ENCODE measurements at regions not wholly inside any gene's neighbourhood (a gene's known extent, or its start where the extent isn't known, plus 50 kb on each side); places are given as distances from the start of the nearest gene placed in this dataset.
A peak's percentile ranks its signal among the peaks of the same experiment; 100 is the strongest.
"Not testable (repeated sequence)": the region's sequence is repeated elsewhere in the genome, so short reads cannot be mapped to it uniquely, and the experiment has no call there.

DNA sequence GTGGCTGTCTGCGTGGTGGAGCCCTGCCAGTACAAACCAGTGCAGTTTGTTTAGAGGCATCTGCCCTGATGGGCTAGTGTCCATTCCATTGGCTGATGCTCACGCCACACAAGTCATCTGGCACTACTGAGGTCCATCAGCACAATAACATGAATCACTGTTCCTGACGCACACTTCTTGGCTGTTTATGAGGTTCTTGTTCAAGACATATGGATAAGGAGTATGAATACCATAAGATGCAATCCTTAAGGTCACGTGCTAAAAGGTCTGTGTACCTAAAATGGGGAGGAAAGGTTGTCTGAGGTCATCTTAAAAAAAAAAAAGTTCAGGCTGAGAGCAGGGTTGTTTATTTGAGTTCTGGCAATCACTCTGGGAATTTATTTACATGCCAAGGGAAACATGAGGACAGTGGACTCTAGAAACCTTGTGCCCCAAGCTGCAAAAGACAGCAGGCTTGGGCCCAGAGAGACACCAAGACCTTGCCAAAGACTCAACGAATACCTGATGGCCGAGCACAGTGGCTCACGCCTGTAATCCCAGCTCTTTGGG is 54.1 kb upstream of the SHLD1 start:
- Histone ChIP-seq H3K9me3 (replicated peaks; ENCODE audit: control insufficient read depth, low read depth, low read length) (no peaks in the 10 kb centered on the region), H3K36me3 (ENCODE audit: control insufficient read depth, insufficient read depth, low read length) (no peaks in the 10 kb centered on the region), H3K27ac (ENCODE audit: low read length) (no peak overlapping the region), H3K27me3 (ENCODE audit: control insufficient read depth, insufficient read depth, low read length) (no peaks in the 10 kb centered on the region), H3K4me1 (ENCODE audit: control insufficient read depth, insufficient read depth, low read length) (no peaks in the 10 kb centered on the region), H3K4me3 (ENCODE audit: low read length) (no peak overlapping the region)
- no peak for DNase-seq
- 83% methylated on average over 4 of the region's 7 CpGs for WGBS (ENCODE audit: insufficient coverage)

DNA sequence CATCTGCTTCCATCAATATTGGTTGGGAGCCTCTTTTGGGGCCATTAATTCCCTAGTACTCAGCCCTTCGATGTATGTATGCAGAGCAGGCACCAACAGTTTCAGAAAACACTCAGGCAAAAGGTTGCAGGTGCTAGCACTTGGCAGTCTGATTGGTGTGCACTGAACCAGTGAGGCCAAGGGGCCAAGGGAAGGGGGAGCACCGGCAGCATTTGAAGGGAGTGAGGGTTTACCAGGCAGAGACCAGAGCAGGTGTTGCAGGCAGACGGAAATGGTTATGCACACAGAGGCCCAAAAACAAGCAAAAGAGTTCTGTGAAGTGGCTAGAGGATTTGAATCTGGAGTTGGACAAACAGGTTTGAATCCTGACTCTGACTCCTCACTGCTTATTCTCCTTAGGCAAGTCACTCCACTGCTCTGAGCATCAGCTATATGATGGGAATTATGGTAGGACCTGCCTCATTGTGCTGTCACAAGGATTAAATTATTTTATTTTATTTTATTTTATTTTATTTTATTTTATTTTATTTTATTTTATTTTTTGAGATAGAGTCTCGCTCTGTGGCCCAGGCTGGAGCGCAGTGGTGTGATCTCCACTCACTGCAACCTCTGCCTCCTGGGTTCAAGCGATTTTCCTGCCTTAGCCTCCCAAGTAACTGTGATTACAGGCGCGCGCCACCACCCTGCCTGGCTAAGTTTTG is 58.1 kb upstream of the SHLD1 start:
- H3K27me3 ChIP-seq (ENCODE audit: control insufficient read depth, insufficient read depth, low read length), result no peaks in the 10 kb centered on the region
- no peak for DNase-seq
- no peak overlapping the region for H3K4me3 ChIP-seq (ENCODE audit: low read length)
- WGBS (ENCODE audit: insufficient coverage), result 32% methylated on average over 3 of the region's 9 CpGs
- H3K9me3 ChIP-seq (replicated peaks; ENCODE audit: control insufficient read depth, low read depth, low read length), result no peaks in the 10 kb centered on the region
- H3K36me3 ChIP-seq (ENCODE audit: control insufficient read depth, insufficient read depth, low read length), result no peaks in the 10 kb centered on the region
- H3K27ac ChIP-seq (ENCODE audit: low read length), result no peak overlapping the region
- no peaks in the 10 kb centered on the region for H3K4me1 ChIP-seq (ENCODE audit: control insufficient read depth, insufficient read depth, low read length)

DNA sequence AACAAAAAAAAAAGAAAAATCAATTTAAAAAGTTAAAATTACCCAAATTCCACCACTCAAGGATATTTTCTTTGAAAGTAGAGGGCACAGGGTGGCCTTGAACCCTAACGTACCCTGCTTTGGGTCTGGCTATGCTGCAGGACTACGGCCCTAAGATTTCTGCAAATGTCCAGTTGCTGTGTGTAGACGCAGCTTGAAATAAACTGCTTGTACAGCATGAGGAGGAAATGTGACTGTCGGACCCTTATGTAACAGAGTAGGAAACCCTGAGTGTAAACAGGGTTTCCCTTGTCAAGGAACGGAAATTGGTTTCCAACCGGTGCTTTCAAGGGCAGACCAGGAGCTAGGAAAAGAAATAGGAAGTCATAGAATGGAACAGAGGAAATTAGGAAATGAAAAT is 60.7 kb upstream of the SHLD1 start:
- no peaks in the 10 kb centered on the region for H3K9me3 ChIP-seq (replicated peaks; ENCODE audit: control insufficient read depth, low read depth, low read length)
- no peaks in the 10 kb centered on the region for H3K36me3 ChIP-seq (ENCODE audit: control insufficient read depth, insufficient read depth, low read length)
- 69% methylated on average over 5 of the region's 6 CpGs for WGBS (ENCODE audit: insufficient coverage)
- H3K27ac ChIP-seq (ENCODE audit: low read length), result peak overlapping the region; percentile 22
- H3K4me3 ChIP-seq (ENCODE audit: low read length), result no peak overlapping the region
- no peaks in the 10 kb centered on the region for H3K27me3 ChIP-seq (ENCODE audit: control insufficient read depth, insufficient read depth, low read length)
- peak; percentile 62 for DNase-seq
- no peaks in the 10 kb centered on the region for H3K4me1 ChIP-seq (ENCODE audit: control insufficient read depth, insufficient read depth, low read length)

DNA sequence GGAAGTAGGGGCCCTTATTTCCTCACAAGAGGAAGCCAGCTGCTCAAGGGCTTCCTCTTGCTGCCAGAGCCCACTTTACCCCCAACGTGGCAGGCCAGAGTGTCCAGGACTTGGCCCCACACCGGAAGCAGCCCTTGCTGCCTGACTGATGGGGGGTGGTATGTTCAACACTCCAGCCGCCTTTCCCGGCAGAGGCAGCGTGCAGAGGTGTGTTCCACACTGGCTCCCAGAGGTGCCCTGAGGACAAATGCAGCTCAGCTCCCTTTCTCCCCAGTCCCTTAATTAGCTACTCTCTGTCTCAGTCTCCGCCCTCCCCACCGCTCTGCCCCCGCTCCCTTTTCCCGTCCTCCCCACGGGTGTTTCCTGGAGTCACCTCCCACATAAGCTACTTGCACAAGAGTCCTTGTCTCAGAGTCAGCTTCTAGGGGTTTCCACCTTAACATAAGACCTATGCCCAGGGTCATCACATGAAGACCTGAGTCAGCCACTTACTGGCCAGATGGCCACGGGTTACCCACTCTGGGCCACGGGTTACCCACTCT is 61.7 kb upstream of the SHLD1 start:
- peak; percentile 29 for DNase-seq
- Histone ChIP-seq H3K27ac (ENCODE audit: low read length) (peak overlapping the region; percentile 57), H3K36me3 (ENCODE audit: control insufficient read depth, insufficient read depth, low read length) (no peaks in the 10 kb centered on the region), H3K27me3 (ENCODE audit: control insufficient read depth, insufficient read depth, low read length) (no peaks in the 10 kb centered on the region), H3K9me3 (replicated peaks; ENCODE audit: control insufficient read depth, low read depth, low read length) (no peaks in the 10 kb centered on the region), H3K4me3 (ENCODE audit: low read length) (no peak overlapping the region), H3K4me1 (ENCODE audit: control insufficient read depth, insufficient read depth, low read length) (no peaks in the 10 kb centered on the region)
- 45% methylated on average over 7 of the region's 12 CpGs for WGBS (ENCODE audit: insufficient coverage)

DNA sequence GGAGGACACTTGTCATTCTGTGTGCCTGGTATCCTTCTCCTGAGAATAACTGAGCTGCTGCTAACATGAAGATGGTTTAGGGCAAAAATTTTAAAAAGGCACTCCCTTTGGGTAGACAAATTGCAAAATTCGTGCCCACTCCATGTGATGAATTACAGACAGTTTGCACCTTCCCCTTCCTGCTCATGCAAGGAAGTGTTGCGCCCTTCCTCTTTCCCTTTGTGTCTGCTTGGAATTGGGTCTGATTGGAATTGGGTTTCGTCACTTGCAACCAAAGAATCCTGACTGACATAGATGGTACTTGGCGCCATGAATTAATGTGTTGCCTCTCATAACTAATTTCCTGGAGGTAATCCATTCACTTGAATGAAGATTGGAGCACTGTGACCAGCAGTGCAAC is 62.3 kb upstream of the SHLD1 start:
- Histone ChIP-seq H3K4me3 (ENCODE audit: low read length) (no peak overlapping the region), H3K27me3 (ENCODE audit: control insufficient read depth, insufficient read depth, low read length) (no peaks in the 10 kb centered on the region), H3K4me1 (ENCODE audit: control insufficient read depth, insufficient read depth, low read length) (no peaks in the 10 kb centered on the region), H3K27ac (ENCODE audit: low read length) (no peak overlapping the region), H3K9me3 (replicated peaks; ENCODE audit: control insufficient read depth, low read depth, low read length) (no peaks in the 10 kb centered on the region), H3K36me3 (ENCODE audit: control insufficient read depth, insufficient read depth, low read length) (no peaks in the 10 kb centered on the region)
- 100% methylated on average over 1 of the region's 4 CpGs for WGBS (ENCODE audit: insufficient coverage)
- peak; percentile 18 for DNase-seq

DNA sequence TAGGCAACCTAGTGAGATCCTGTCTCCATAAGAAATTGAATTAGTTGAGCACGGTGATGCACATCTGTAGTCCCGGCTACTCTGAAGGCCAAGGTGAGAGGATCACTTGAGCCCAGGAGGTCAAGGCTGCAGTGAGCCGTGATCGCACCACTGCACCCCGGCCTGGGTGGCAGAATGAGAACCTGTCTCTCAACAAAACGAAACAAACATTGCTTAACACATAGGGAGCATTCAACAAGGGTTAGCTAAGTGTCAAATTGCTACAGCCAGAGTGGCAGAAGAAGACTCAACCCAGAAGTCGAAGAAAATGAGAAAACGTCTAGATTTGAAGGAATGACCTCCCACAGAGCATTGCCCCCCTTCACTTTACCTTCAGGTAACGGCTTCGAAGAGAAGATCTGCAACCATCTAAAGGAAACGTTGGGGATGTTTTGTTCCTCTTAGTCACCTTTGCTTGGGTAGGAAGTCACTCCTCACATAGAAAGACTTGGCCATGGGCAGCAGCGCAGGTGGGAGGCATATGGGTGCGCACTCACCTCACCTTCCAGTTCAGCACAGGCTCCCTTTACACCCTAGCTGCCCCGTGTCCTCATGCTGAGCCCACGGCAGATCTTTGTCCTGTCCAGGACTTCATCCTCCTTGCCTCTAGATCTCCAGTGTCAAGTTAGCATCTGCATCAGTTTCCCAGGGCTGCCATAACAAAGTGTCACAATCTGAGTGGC is 63.7 kb upstream of the SHLD1 start:
- Histone ChIP-seq H3K9me3 (replicated peaks; ENCODE audit: control insufficient read depth, low read depth, low read length) (no peaks in the 10 kb centered on the region), H3K4me3 (ENCODE audit: low read length) (no peak overlapping the region), H3K27ac (ENCODE audit: low read length) (no peak overlapping the region), H3K4me1 (ENCODE audit: control insufficient read depth, insufficient read depth, low read length) (no peaks in the 10 kb centered on the region), H3K27me3 (ENCODE audit: control insufficient read depth, insufficient read depth, low read length) (no peaks in the 10 kb centered on the region), H3K36me3 (ENCODE audit: control insufficient read depth, insufficient read depth, low read length) (no peaks in the 10 kb centered on the region)
- 85% methylated on average over 8 of the region's 15 CpGs for WGBS (ENCODE audit: insufficient coverage)
- no peak for DNase-seq

DNA sequence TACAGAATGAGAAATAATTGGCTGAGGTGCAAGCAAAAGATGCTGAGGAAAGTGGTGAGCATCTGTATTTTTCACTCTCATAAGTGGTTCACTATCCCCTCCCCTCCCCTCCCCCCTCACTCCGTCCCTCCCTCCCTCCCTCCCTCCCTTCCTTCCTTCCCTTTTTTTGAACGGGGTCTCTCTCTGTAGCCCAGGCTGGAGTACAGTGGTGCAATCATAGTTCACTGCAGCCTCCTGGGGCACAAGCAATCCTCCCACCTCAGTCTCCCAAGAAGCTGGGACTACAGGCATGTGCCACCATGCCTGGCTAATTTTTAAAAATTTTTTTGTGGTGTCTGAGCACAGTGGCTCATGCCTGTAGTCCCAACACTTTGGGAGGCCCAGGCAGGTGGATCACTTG is 67.6 kb upstream of the SHLD1 start:
- H3K36me3 ChIP-seq (ENCODE audit: control insufficient read depth, insufficient read depth, low read length); DNase-seq; H3K4me3 ChIP-seq (ENCODE audit: low read length); H3K27me3 ChIP-seq (ENCODE audit: control insufficient read depth, insufficient read depth, low read length); H3K9me3 ChIP-seq (replicated peaks; ENCODE audit: control insufficient read depth, low read depth, low read length); H3K4me1 ChIP-seq (ENCODE audit: control insufficient read depth, insufficient read depth, low read length); H3K27ac ChIP-seq (ENCODE audit: low read length): not testable (repeated sequence)
- WGBS (ENCODE audit: insufficient coverage), result 20% methylated on average over 1 of the region's 2 CpGs

GRCh38 chr20:5680192-5680591 is 69.4 kb upstream of the GPCPD1 start:
- H3K4me3 ChIP-seq (ENCODE audit: low read length), result no peak overlapping the region
- H3K4me1 ChIP-seq (ENCODE audit: control insufficient read depth, insufficient read depth, low read length), result no peaks in the 10 kb centered on the region
- H3K9me3 ChIP-seq (replicated peaks; ENCODE audit: control insufficient read depth, low read depth, low read length), result no peaks in the 10 kb centered on the region
- DNase-seq, result no peak
- H3K27me3 ChIP-seq (ENCODE audit: control insufficient read depth, insufficient read depth, low read length), result no peaks in the 10 kb centered on the region
- H3K36me3 ChIP-seq (ENCODE audit: control insufficient read depth, insufficient read depth, low read length), result no peaks in the 10 kb centered on the region
- H3K27ac ChIP-seq (ENCODE audit: low read length), result no peak overlapping the region

- Histone ChIP-seq H3K4me1 (ENCODE audit: control insufficient read depth, insufficient read depth, low read length) (no peaks in the 10 kb centered on the region), H3K27me3 (ENCODE audit: control insufficient read depth, insufficient read depth, low read length) (no peaks in the 10 kb centered on the region), H3K27ac (ENCODE audit: low read length) (no peak overlapping the region), H3K9me3 (replicated peaks; ENCODE audit: control insufficient read depth, low read depth, low read length) (no peaks in the 10 kb centered on the region), H3K36me3 (ENCODE audit: control insufficient read depth, insufficient read depth, low read length) (no peaks in the 10 kb centered on the region), H3K4me3 (ENCODE audit: low read length) (no peak overlapping the region)
- no peak for DNase-seq
- WGBS (ENCODE audit: insufficient coverage), result no CpG with 5 or more reads among the region's 2 CpGs
Measured at GRCh38 chr20:5678777-5679176, 68.0 kb upstream of the GPCPD1 start.

GRCh38 chr20:5677944-5678343 is 67.1 kb upstream of the GPCPD1 start:
- not testable (repeated sequence) for H3K4me1 ChIP-seq (ENCODE audit: control insufficient read depth, insufficient read depth, low read length); H3K9me3 ChIP-seq (replicated peaks; ENCODE audit: control insufficient read depth, low read depth, low read length); H3K27me3 ChIP-seq (ENCODE audit: control insufficient read depth, insufficient read depth, low read length); H3K36me3 ChIP-seq (ENCODE audit: control insufficient read depth, insufficient read depth, low read length); H3K4me3 ChIP-seq (ENCODE audit: low read length); DNase-seq; H3K27ac ChIP-seq (ENCODE audit: low read length)
- WGBS (ENCODE audit: insufficient coverage), result 86% methylated on average over 5 of the region's 8 CpGs

All from muscle of leg (tissue), 3 donors.